Astrocyte (in vitro differentiated cells and primary cell): ENCODE measurements at regions not wholly inside any gene's neighbourhood (a gene's known extent, or its start where the extent isn't known, plus 50 kb on each side); places are given as distances from the start of the nearest gene placed in this dataset.

ENCODE experiments used
- CTCF ChIP-seq: IDR thresholded peaks from 2 replicates; pipeline ENCODE4 v1.5.1; 2011; ENCODE audit warnings: low read depth, mild to moderate bottlenecking, inconsistent platforms, low read length, moderate library complexity; ENCODE audit not compliant: insufficient read depth
- EZH2 ChIP-seq: IDR thresholded peaks from 2 replicates; pipeline ENCODE4 v1.6.1; 2012; ENCODE audit warnings: mild to moderate bottlenecking, low read length, inconsistent platforms; ENCODE audit not compliant: insufficient read depth

GRCh38 chr11:80417681-80418080, 976.9 kb upstream of the TENM4 start:
- TF ChIP-seq CTCF (no peak), EZH2 (no peak)
